Stomach (tissue), 4 donors: ENCODE measurements at regions not wholly inside any gene's neighbourhood (a gene's known extent, or its start where the extent isn't known, plus 50 kb on each side); places are given as distances from the start of the nearest gene placed in this dataset.

ENCODE experiments used
- EP300 ChIP-seq: sonication (generic); formaldehyde crosslinking; IDR thresholded peaks from one replicate; pipeline ENCODE4 v1.6.1; 2017; ENCODE audit warnings: antibody characterized with exemption
- POLR2A ChIP-seq, 4 donors: fragments of 450-650 bp; IDR thresholded peaks; one replicate each; pipeline ENCODE4 v1.6.1; 2016; ENCODE audit warnings: antibody characterized with exemption in 4 of 4, control low read depth in 2 of 4, mild to moderate bottlenecking in 1 of 4, moderate library complexity in 1 of 4
- POLR2AphosphoS5 ChIP-seq, 3 donors: sonication (generic); formaldehyde crosslinking; IDR thresholded peaks; one replicate each; pipeline ENCODE4 v1.6.1; 2016; ENCODE audit warnings: antibody characterized with exemption in 3 of 3
- TF ChIP-seq, protein P1 (sequence below), 7 experiments: fragments of 450-650 bp in 4 of 7; fragments of 200-600 bp in 3 of 7; sonication (generic) in 3 of 7; IDR thresholded peaks; one replicate each; pipeline ENCODE4 v1.5.1; 2016 to 2019; ENCODE audit warnings: antibody characterized with exemption in 7 of 7, control low read depth in 2 of 7, mild to moderate bottlenecking in 1 of 7

DNA sequence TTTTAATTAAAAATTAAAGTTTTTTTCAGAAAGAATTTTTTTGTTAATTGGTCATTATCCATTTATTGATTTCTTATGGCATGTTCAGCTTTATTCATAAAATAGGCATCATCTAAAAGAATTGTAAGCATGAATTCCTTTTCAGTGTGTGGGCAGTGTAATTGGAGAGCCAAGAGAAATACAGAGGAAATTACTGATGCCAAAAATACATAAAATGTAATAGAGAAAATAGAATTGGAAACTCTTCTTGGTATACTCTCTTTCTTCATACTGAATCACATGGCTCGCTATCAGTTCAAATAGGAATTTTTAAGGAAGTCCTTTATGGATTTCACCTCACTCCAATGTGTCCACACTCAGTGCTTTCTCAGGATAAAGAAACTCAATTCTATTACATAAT is 663.6 kb upstream of the NRXN1 start:
- TF ChIP-seq, protein P1, sequence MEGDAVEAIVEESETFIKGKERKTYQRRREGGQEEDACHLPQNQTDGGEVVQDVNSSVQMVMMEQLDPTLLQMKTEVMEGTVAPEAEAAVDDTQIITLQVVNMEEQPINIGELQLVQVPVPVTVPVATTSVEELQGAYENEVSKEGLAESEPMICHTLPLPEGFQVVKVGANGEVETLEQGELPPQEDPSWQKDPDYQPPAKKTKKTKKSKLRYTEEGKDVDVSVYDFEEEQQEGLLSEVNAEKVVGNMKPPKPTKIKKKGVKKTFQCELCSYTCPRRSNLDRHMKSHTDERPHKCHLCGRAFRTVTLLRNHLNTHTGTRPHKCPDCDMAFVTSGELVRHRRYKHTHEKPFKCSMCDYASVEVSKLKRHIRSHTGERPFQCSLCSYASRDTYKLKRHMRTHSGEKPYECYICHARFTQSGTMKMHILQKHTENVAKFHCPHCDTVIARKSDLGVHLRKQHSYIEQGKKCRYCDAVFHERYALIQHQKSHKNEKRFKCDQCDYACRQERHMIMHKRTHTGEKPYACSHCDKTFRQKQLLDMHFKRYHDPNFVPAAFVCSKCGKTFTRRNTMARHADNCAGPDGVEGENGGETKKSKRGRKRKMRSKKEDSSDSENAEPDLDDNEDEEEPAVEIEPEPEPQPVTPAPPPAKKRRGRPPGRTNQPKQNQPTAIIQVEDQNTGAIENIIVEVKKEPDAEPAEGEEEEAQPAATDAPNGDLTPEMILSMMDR (IDR thresholded peaks at IDR 0.05), result no peak
- TF ChIP-seq POLR2A (IDR thresholded peaks at IDR 0.05), result no peak
- no peak for TF ChIP-seq POLR2AphosphoS5 (IDR thresholded peaks at IDR 0.05)
- no peak for TF ChIP-seq EP300
